ENCODE measurements at regions not wholly inside any gene's neighbourhood (a gene's known extent, or its start where the extent isn't known, plus 50 kb on each side); places are given as distances from the start of the nearest gene placed in this dataset.

GRCh38 chr4:166499820-166500219, 626.8 kb downstream of the TLL1 start:
- no peak for DNase-seq

- DNase-seq = no peak
Measured at GRCh38 chr4:166501941-166502382, 628.9 kb downstream of the TLL1 start.

- no peak for DNase-seq
Measured at GRCh38 chr4:166502660-166503059, 629.6 kb downstream of the TLL1 start.

- DNase-seq = no peak
Measured at GRCh38 chr4:166506051-166506450, 633.0 kb downstream of the TLL1 start.

- DNase-seq = no peak
Measured at GRCh38 chr4:166512267-166512666, 639.2 kb downstream of the TLL1 start.

GRCh38 chr4:166518315-166518714, 645.3 kb downstream of the TLL1 start:
- DNase-seq = no peak

- DNase-seq = no peak
Measured at GRCh38 chr4:166518776-166519175, 645.7 kb downstream of the TLL1 start.

GRCh38 chr4:166519774-166520173, 646.7 kb downstream of the TLL1 start:
- no peak for DNase-seq

GRCh38 chr4:166527500-166527899, 654.5 kb downstream of the TLL1 start:
- no peak for DNase-seq

GRCh38 chr4:166531703-166532102, 658.7 kb downstream of the TLL1 start:
- no peak for DNase-seq

- DNase-seq = no peak
Measured at GRCh38 chr4:166535865-166536264, 662.8 kb downstream of the TLL1 start.

GRCh38 chr4:166538491-166539005, 665.5 kb downstream of the TLL1 start:
- DNase-seq = peak; percentile 29

GRCh38 chr4:166546009-166546408, 673.0 kb downstream of the TLL1 start:
- DNase-seq = no peak

GRCh38 chr4:166577639-166578038, 656.7 kb downstream of the SPOCK3 start:
- DNase-seq = no peak

- DNase-seq = no peak
Measured at GRCh38 chr4:166585491-166585890, 648.8 kb downstream of the SPOCK3 start.

GRCh38 chr4:166594326-166594946, 639.9 kb downstream of the SPOCK3 start:
- peak; percentile 53 for DNase-seq

GRCh38 chr4:166600264-166600663, 634.0 kb downstream of the SPOCK3 start:
- DNase-seq = no peak

- no peak for DNase-seq
Measured at GRCh38 chr4:166602068-166602467, 632.2 kb downstream of the SPOCK3 start.

GRCh38 chr4:166622425-166622977, 611.8 kb downstream of the SPOCK3 start:
- peak; percentile 19 for DNase-seq

GRCh38 chr4:166625018-166625637, 609.2 kb downstream of the SPOCK3 start:
- no peak for DNase-seq

- DNase-seq = no peak
Measured at GRCh38 chr4:166628454-166628853, 605.8 kb downstream of the SPOCK3 start.

- DNase-seq = no peak
Measured at GRCh38 chr4:166635367-166635766, 598.9 kb downstream of the SPOCK3 start.

GRCh38 chr4:166637816-166638215, 596.5 kb downstream of the SPOCK3 start:
- DNase-seq = no peak

GRCh38 chr4:166655231-166655630, 579.1 kb downstream of the SPOCK3 start:
- DNase-seq = no peak
